GM21786 (cell line): ENCODE measurements at regions not wholly inside any gene's neighbourhood (a gene's known extent, or its start where the extent isn't known, plus 50 kb on each side); places are given as distances from the start of the nearest gene placed in this dataset.

Source experiments
- ATAC-seq: cut with Tn5 transposase; IDR thresholded peaks from one replicate; pipeline ENCODE4 v1.9.1; 2021; ENCODE audit not compliant: unreplicated experiment

GRCh38 chr1:209429611-209430010 lies 153.9 kb upstream of the CAMK1G start:
- ATAC-seq, result no peak

- ATAC-seq, result no peak
These were observed 153.4 kb upstream of the CAMK1G start for GRCh38 chr1:209430107-209430506.

GRCh38 chr1:209430821-209431259 lies 152.7 kb upstream of the CAMK1G start:
- no peak for ATAC-seq

GRCh38 chr1:209431402-209431801 lies 152.1 kb upstream of the CAMK1G start:
- no peak for ATAC-seq

- no peak for ATAC-seq
These were observed 151.6 kb upstream of the CAMK1G start for GRCh38 chr1:209431813-209432442.

- ATAC-seq, result no peak
These were observed 151.1 kb upstream of the CAMK1G start for GRCh38 chr1:209432443-209432825.

GRCh38 chr1:209433649-209434031 lies 149.9 kb upstream of the CAMK1G start:
- ATAC-seq, result no peak

GRCh38 chr1:209434066-209434465 lies 149.4 kb upstream of the CAMK1G start:
- ATAC-seq, result no peak

- ATAC-seq, result no peak
These were observed 148.8 kb upstream of the CAMK1G start for GRCh38 chr1:209434631-209435217.

GRCh38 chr1:209435654-209436566 lies 147.6 kb upstream of the CAMK1G start:
- ATAC-seq, result no peak

GRCh38 chr1:209439828-209440227 lies 143.7 kb upstream of the CAMK1G start:
- no peak for ATAC-seq

GRCh38 chr1:209443361-209443931 lies 140.1 kb upstream of the CAMK1G start:
- ATAC-seq, result no peak

- no peak for ATAC-seq
These were observed 139.4 kb upstream of the CAMK1G start for GRCh38 chr1:209443975-209444651.

GRCh38 chr1:209444961-209445360 lies 138.6 kb upstream of the CAMK1G start:
- ATAC-seq, result no peak

- ATAC-seq, result no peak
These were observed 137.9 kb upstream of the CAMK1G start for GRCh38 chr1:209445576-209445975.

- no peak for ATAC-seq
These were observed 137.2 kb upstream of the CAMK1G start for GRCh38 chr1:209446356-209446755.

- no peak for ATAC-seq
These were observed 129.0 kb upstream of the CAMK1G start for GRCh38 chr1:209454340-209454994.

- no peak for ATAC-seq
These were observed 128.4 kb upstream of the CAMK1G start for GRCh38 chr1:209455145-209455544.

- no peak for ATAC-seq
These were observed 127.7 kb upstream of the CAMK1G start for GRCh38 chr1:209455661-209456358.

GRCh38 chr1:209456878-209457277 lies 126.6 kb upstream of the CAMK1G start:
- no peak for ATAC-seq
